ENCODE measurements at regions not wholly inside any gene's neighbourhood (a gene's known extent, or its start where the extent isn't known, plus 50 kb on each side); places are given as distances from the start of the nearest gene placed in this dataset.
A peak's percentile ranks its signal among the peaks of the same experiment; 100 is the strongest.

DNA sequence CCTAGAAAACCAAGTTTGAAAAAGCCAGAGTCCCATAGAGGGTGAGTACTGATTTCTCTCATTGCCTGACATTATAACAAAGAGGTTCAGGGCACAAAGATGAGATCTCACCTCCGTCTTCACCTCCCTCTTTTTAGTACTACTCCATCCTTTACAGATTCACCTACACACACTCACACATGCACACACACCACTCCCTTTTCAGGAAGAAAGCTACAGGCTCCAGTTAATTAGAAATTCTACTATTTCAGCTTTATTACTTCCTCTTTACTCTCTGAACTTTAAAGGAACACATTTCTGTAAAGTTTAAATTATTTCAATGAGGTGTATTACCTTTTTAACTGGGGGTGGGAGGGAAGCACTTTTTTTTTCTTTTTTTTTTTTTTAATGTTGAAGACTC lies 59.6 kb upstream of the PRDX6 start:
- Mint-ChIP-seq H3K36me3 (no peaks in the 10 kb centered on the region), H3K27ac (no peak overlapping the region), H3K9me3 (no peaks in the 10 kb centered on the region), H3K4me1 (ENCODE audit: unreplicated experiment) (peaks cover 4% of the 10 kb centered on the region), H3K4me3 (no peak overlapping the region), H3K27me3 (no peaks in the 10 kb centered on the region)
- TF ChIP-seq, protein P1, sequence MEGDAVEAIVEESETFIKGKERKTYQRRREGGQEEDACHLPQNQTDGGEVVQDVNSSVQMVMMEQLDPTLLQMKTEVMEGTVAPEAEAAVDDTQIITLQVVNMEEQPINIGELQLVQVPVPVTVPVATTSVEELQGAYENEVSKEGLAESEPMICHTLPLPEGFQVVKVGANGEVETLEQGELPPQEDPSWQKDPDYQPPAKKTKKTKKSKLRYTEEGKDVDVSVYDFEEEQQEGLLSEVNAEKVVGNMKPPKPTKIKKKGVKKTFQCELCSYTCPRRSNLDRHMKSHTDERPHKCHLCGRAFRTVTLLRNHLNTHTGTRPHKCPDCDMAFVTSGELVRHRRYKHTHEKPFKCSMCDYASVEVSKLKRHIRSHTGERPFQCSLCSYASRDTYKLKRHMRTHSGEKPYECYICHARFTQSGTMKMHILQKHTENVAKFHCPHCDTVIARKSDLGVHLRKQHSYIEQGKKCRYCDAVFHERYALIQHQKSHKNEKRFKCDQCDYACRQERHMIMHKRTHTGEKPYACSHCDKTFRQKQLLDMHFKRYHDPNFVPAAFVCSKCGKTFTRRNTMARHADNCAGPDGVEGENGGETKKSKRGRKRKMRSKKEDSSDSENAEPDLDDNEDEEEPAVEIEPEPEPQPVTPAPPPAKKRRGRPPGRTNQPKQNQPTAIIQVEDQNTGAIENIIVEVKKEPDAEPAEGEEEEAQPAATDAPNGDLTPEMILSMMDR (conservative IDR thresholded peaks at IDR 0.05), result no peak
- DNase-seq (ENCODE audit: extremely low spot score, unreplicated experiment), result no peak

GRCh38 chr1:173418107-173418985 lies 58.8 kb upstream of the PRDX6 start:
- TF ChIP-seq, protein P1 (conservative IDR thresholded peaks at IDR 0.05), result no peak
- Mint-ChIP-seq H3K27me3 (no peaks in the 10 kb centered on the region), H3K27ac (peak overlapping the region; percentile 79), H3K4me1 (ENCODE audit: unreplicated experiment) (peaks cover 4% of the 10 kb centered on the region), H3K4me3 (no peak overlapping the region), H3K36me3 (no peaks in the 10 kb centered on the region), H3K9me3 (no peaks in the 10 kb centered on the region)
- DNase-seq (ENCODE audit: extremely low spot score, unreplicated experiment), result no peak

- TF ChIP-seq, protein P1 (conservative IDR thresholded peaks at IDR 0.05), result peak; percentile 95
- DNase-seq (ENCODE audit: extremely low spot score, unreplicated experiment), result no peak
- Mint-ChIP-seq H3K4me1 (ENCODE audit: unreplicated experiment) (peaks cover 8% of the 10 kb centered on the region), H3K36me3 (no peaks in the 10 kb centered on the region), H3K4me3 (peak overlapping the region; percentile 70), H3K27me3 (no peaks in the 10 kb centered on the region), H3K9me3 (no peaks in the 10 kb centered on the region), H3K27ac (peak overlapping the region; percentile 88)
Observed at GRCh38 chr1:173420330-173420806, 56.8 kb upstream of the PRDX6 start.

- Mint-ChIP-seq H3K4me1 (ENCODE audit: unreplicated experiment) (peaks cover 8% of the 10 kb centered on the region), H3K4me3 (no peak overlapping the region), H3K27ac (no peak overlapping the region), H3K9me3 (no peaks in the 10 kb centered on the region), H3K36me3 (no peaks in the 10 kb centered on the region), H3K27me3 (no peaks in the 10 kb centered on the region)
- TF ChIP-seq, protein P1 (conservative IDR thresholded peaks at IDR 0.05), result no peak
- no peak for DNase-seq (ENCODE audit: extremely low spot score, unreplicated experiment)
Observed at GRCh38 chr1:173421286-173421685, 55.8 kb upstream of the PRDX6 start.

GRCh38 chr1:173421789-173422188 lies 55.3 kb upstream of the PRDX6 start:
- H3K36me3 Mint-ChIP-seq, result no peaks in the 10 kb centered on the region
- no peak overlapping the region for H3K27ac Mint-ChIP-seq
- TF ChIP-seq, protein P1 (conservative IDR thresholded peaks at IDR 0.05), result no peak
- H3K9me3 Mint-ChIP-seq, result no peaks in the 10 kb centered on the region
- peaks cover 8% of the 10 kb centered on the region for H3K4me1 Mint-ChIP-seq (ENCODE audit: unreplicated experiment)
- H3K27me3 Mint-ChIP-seq, result no peaks in the 10 kb centered on the region
- no peak overlapping the region for H3K4me3 Mint-ChIP-seq
- DNase-seq (ENCODE audit: extremely low spot score, unreplicated experiment), result no peak
